T-cell (primary cell): ENCODE measurements at regions not wholly inside any gene's neighbourhood (a gene's known extent, or its start where the extent isn't known, plus 50 kb on each side); places are given as distances from the start of the nearest gene placed in this dataset.

Experiments
- ATAC-seq, 4 experiments: fragments of 200-7000 bp in 3 of 4; fragments of 150-1000 bp in 1 of 4; cut with Tn5 transposase; replicated peaks in 1 of 4; 1 replicate in 3 of 4; 2 replicates in 1 of 4; pipeline ENCODE4 v1.10.0; 2021; ENCODE audit warnings: moderate library complexity in 3 of 4, mild to moderate bottlenecking in 2 of 4, moderate number of reproducible peaks in 1 of 4
- CTCF ChIA-PET, 2 donors: fragments of 300-600 bp; sonication (Branson Sonifier 250); formaldehyde crosslinking; loops; one replicate each; lab custom pipeline; 2022; ENCODE audit warnings: antibody characterized with exemption in 2 of 2; lab: Charles Lee
- POLR2A ChIA-PET, 2 donors: fragments of 300-600 bp; sonication (Branson Sonifier 250); formaldehyde crosslinking; loops; one replicate each; lab custom pipeline; 2022; ENCODE audit warnings: antibody characterized with exemption in 2 of 2; lab: Charles Lee
- DNase-seq, 35 experiments: peaks; one replicate each; pipeline versions ENCODE4 v3.0.0 to v3.0.0-alpha.2; 2013 to 2023
- H3K27ac ChIP-seq: one replicate; pipeline ENCODE4 v1.5.1; 2013; ENCODE audit warnings: low read length
- H3K27me3 ChIP-seq, 2 experiments: replicated peaks in 1 of 2; 1 replicate in 1 of 2; 2 replicates in 1 of 2; pipeline versions ENCODE4 v1.6.1 to v1.7.0; 2013; ENCODE audit warnings: low read length in 1 of 2, mixed read lengths in 1 of 2; ENCODE audit not compliant: control insufficient read depth in 2 of 2, insufficient read depth in 2 of 2; ENCODE audit errors: extremely low read depth in 1 of 2
- H3K36me3 ChIP-seq, 2 donors: 1 replicate in 1 of 2; 2 replicates in 1 of 2; pipeline versions ENCODE4 v1.6.1 to v1.7.0; 2013; ENCODE audit warnings: low read length in 1 of 2; ENCODE audit not compliant: control insufficient read depth in 2 of 2, insufficient read depth in 1 of 2; ENCODE audit errors: extremely low read depth in 1 of 2
- H3K4me1 ChIP-seq, 2 experiments: 1 replicate in 1 of 2; 2 replicates in 1 of 2; pipeline versions ENCODE4 v1.6.1 to v1.7.0; 2013; ENCODE audit warnings: low read length in 2 of 2, mixed read lengths in 1 of 2; ENCODE audit not compliant: insufficient read depth in 2 of 2, control insufficient read depth in 1 of 2; ENCODE audit errors: extremely low read depth in 1 of 2
- H3K4me3 ChIP-seq, 2 donors: 1 replicate in 1 of 2; 2 replicates in 1 of 2; pipeline versions ENCODE4 v1.5.1 to v1.7.0; 2013; ENCODE audit warnings: mild to moderate bottlenecking in 2 of 2, low read length in 1 of 2, moderate library complexity in 1 of 2; ENCODE audit not compliant: control insufficient read depth in 1 of 2; ENCODE audit errors: extremely low read depth in 1 of 2
- H3K9me3 ChIP-seq: 2 replicates; pipeline ENCODE4 v1.7.0; 2013
- H3K27ac Mint-ChIP-seq, 2 donors: one replicate each; pipeline ENCODE4 v1.8.0; 2020 to 2021; ENCODE audit warnings: mild to moderate bottlenecking in 2 of 2, mixed read lengths in 2 of 2
- H3K27me3 Mint-ChIP-seq, 2 donors: one replicate each; pipeline ENCODE4 v1.8.0; 2021 to 2022; ENCODE audit warnings: mixed read lengths in 2 of 2
- H3K36me3 Mint-ChIP-seq: one replicate; pipeline ENCODE4 v1.8.0; 2021; ENCODE audit warnings: mixed read lengths
- H3K4me1 Mint-ChIP-seq, 3 donors: one replicate each; pipeline ENCODE4 v1.8.0; 2020 to 2022; ENCODE audit warnings: mixed read lengths in 3 of 3, mild to moderate bottlenecking in 1 of 3
- H3K4me3 Mint-ChIP-seq, 3 donors: one replicate each; pipeline ENCODE4 v1.8.0; 2020 to 2022; ENCODE audit warnings: mild to moderate bottlenecking in 3 of 3, mixed read lengths in 3 of 3, moderate library complexity in 3 of 3
- H3K9me3 Mint-ChIP-seq, 3 donors: one replicate each; pipeline ENCODE4 v1.8.0; 2020 to 2022; ENCODE audit warnings: mixed read lengths in 3 of 3
- WGBS: methylation state at CpG from one replicate; pipeline ENCODE4 v1.1.5; 2013; ENCODE audit warnings: missing lambda C conversion rate; ENCODE audit not compliant: insufficient coverage; 5-methylcytosine and 5-hydroxymethylcytosine counted together

DNA sequence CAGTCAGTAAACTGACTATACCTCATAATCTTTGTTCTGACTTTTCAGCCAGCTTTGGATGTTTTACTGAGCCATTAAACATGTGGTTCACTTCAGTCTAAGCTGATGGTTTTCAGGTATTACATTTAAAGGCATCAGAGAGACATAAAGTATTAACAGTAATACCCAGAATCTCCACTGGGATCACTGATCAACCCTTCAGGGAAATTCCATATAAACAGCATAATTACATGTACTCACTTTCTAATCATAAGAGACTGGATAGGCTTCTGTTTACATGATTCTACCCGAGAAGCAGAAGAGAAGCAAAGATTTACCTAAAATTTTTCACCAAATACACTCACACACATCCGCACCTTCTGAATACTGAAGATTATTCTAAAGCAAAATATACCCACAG, 186.7 kb upstream of the FREM1 start:
- H3K27ac ChIP-seq = no peak overlapping the region

DNA sequence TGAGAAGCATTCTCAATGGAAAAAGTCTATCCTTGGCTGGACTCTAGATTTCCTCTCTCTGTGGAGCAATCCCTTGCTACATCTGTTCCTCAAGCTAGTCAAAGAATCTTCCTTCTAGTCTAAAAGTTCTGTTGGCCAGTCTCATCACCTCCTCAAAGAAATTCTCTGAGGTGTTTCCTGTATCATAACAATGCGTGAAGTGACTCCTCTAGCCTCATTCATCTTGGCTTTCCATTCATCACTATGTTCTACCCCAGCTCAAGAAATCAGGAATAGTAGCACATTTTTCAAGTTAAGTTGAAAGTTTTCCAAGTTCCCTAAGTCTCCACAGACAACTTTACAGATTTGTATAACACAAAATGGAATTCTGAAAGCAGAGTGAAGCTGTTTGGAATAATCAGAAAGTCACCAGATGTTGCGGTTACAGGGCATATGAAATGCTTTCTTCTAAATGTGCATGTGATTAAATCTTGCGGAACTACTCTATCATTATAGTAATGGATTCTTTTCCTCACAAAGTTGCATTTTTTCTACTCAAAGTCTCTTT, 176.6 kb upstream of the FREM1 start:
- ATAC-seq = no peak
- Mint-ChIP-seq H3K4me3 (no peak overlapping the region), H3K27me3 (no peaks in the 10 kb centered on the region), H3K27ac (no peak overlapping the region), H3K9me3 (no peaks in the 10 kb centered on the region), H3K36me3 (no peaks in the 10 kb centered on the region), H3K4me1 (no peaks in the 10 kb centered on the region)
- no peaks in the 10 kb centered on the region for H3K9me3 ChIP-seq
- H3K4me3 ChIP-seq = no peak overlapping the region
- no peak for DNase-seq
- H3K27me3 ChIP-seq = no peaks in the 10 kb centered on the region
- ChIA-PET POLR2A (no interaction called here), CTCF (interaction anchor here in 1 of 2 donors (0.6 kb wide), 1 partner anchor 105 kb away, joined by 3 read pairs; no protein-coding TSS in a partner anchor)
- no peak overlapping the region for H3K27ac ChIP-seq
- no peaks in the 10 kb centered on the region for H3K4me1 ChIP-seq
- WGBS = no CpG with 5 or more reads among the region's 3 CpGs
- H3K36me3 ChIP-seq = no peaks in the 10 kb centered on the region

More for the DNA sequence above, 186.7 kb upstream of the FREM1 start:
- no CpG with 5 or more reads among the region's 2 CpGs for WGBS
- Mint-ChIP-seq H3K27me3 (peaks cover 7 to 16% of the 10 kb centered on the region in 2 donors), H3K27ac (no peak overlapping the region), H3K9me3 (no peaks in the 10 kb centered on the region), H3K4me1 (no peaks in the 10 kb centered on the region), H3K36me3 (no peaks in the 10 kb centered on the region), H3K4me3 (no peak overlapping the region)
- H3K36me3 ChIP-seq = no peaks in the 10 kb centered on the region
- CTCF ChIA-PET = no interaction called here
- H3K4me1 ChIP-seq = no peaks in the 10 kb centered on the region
- ATAC-seq (no peak), DNase-seq (no peak)
- no peak overlapping the region for H3K4me3 ChIP-seq
- POLR2A ChIA-PET = no interaction called here
- H3K27me3 ChIP-seq = no peaks in the 10 kb centered on the region
- no peaks in the 10 kb centered on the region for H3K9me3 ChIP-seq

DNA sequence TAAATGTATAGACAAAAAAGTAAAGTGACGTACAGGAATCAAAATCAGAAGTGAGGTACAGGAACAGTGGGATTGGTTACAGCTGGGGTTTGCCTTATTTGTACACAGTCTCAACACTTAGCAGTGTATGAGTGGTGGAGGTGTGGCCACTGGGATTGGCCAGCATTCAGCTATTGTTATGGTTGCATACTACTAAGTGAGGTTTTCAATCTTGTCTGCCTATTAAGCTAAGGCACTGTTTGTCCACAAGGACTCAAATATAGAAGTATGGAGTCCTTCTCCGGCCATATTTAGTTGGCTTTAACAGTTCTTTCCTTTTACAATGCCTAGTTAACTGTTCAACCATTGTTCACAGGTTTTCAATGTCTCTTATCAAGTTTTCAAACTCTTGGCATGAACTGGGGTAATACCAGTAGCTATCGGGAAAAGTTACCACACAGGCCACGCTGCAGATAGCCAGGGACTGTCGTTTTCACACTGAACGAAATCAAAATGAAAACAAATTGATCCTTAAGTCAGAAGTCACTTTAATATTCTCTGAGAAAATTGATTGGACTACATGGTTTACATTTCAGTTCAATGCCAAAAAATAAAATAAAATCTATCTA, 176.0 kb upstream of the FREM1 start:
- no peak for DNase-seq
- Mint-ChIP-seq H3K4me3 (no peak overlapping the region), H3K9me3 (no peaks in the 10 kb centered on the region), H3K27ac (no peak overlapping the region), H3K27me3 (no peaks in the 10 kb centered on the region), H3K36me3 (no peaks in the 10 kb centered on the region), H3K4me1 (no peaks in the 10 kb centered on the region)
- ChIA-PET CTCF (interaction anchor here in 1 of 2 donors (0.6 to 0.7 kb wide), 2 partner anchors 105 to 1459 kb away, joined by 3 read pairs; no protein-coding TSS in a partner anchor), POLR2A (no interaction called here)
- H3K27me3 ChIP-seq = no peaks in the 10 kb centered on the region
- no peak for ATAC-seq
- H3K4me1 ChIP-seq = no peaks in the 10 kb centered on the region
- no CpG with 5 or more reads among the region's 6 CpGs for WGBS
- H3K9me3 ChIP-seq = no peaks in the 10 kb centered on the region
- H3K4me3 ChIP-seq = no peak overlapping the region
- H3K36me3 ChIP-seq = no peaks in the 10 kb centered on the region
- H3K27ac ChIP-seq = no peak overlapping the region

DNA sequence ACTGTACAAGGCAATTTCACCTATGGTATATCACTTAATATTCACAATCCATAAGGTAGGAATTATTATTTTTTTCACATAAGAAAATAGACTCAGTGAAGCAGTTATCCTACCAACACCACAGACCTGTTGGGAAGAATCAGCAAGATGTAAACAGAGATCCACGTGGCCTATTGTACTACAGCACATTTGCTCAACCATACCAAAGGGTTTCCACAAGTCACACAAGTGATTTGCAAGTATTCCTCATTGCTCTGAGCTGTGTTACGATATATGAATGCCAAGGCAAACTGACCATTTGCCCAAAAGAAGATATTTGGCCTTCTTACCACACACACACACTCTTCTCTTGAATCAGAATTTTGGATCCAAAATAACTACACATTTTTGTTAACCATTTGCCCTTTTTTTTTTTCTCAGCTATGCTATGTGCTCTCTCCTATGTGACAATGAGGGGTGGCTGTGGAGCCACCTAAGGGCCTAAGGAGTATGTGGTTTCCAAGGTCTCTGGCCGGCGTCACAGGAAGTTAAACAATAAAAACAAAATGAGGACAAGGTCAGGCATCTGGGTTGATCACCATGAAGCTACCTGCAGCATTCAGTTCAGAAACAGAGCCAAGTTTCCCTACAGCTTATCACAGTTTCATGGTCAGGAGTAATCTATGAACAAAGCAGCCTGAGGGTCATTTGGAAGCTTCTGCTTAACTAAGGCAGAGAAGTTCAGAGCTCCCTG, 171.0 kb upstream of the FREM1 start:
- Histone ChIP-seq H3K27ac (no peak overlapping the region), H3K4me3 (no peak overlapping the region), H3K4me1 (no peaks in the 10 kb centered on the region), H3K36me3 (no peaks in the 10 kb centered on the region), H3K9me3 (no peaks in the 10 kb centered on the region), H3K27me3 (no peaks in the 10 kb centered on the region)
- CTCF ChIA-PET = no interaction called here
- Mint-ChIP-seq H3K27ac (no peak overlapping the region), H3K36me3 (no peaks in the 10 kb centered on the region), H3K9me3 (no peaks in the 10 kb centered on the region), H3K4me3 (no peak overlapping the region), H3K4me1 (no peaks in the 10 kb centered on the region), H3K27me3 (peaks cover 0 to 4% of the 10 kb centered on the region in 2 donors)
- 57% methylated on average over 4 of the region's 4 CpGs for WGBS
- DNase-seq (no peak), ATAC-seq (no peak)
- POLR2A ChIA-PET = interaction anchor here in 1 of 2 donors (0.5 kb wide), 1 partner anchor 54 kb away, joined by 10 read pairs; no protein-coding TSS in a partner anchor

DNA sequence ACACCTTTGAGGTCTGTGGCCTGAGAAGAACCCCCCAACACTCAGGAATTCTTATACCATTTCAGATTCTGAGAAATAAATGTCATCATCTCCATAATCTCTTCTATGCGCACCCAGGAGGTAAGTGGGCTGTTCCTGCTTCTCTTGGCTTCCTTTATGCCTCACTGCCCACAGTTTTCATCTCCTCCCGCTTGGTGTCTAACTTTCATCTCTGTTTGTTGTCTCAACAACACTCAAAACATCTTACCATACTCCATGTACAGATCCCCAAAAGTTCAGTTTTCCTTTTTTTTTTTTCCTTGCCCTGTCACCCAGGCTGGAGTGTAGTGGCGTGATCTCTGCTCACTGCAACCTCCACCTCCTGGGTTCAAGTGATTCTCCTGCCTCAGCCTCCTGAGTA, 170.2 kb upstream of the FREM1 start:
- no peak for DNase-seq
- H3K36me3 Mint-ChIP-seq = no peaks in the 10 kb centered on the region
- no peaks in the 10 kb centered on the region for H3K36me3 ChIP-seq
- no peak overlapping the region for H3K27ac Mint-ChIP-seq
- no peak for ATAC-seq
- H3K27me3 ChIP-seq = no peaks in the 10 kb centered on the region
- ChIA-PET POLR2A (no interaction called here), CTCF (no interaction called here)
- H3K4me1 Mint-ChIP-seq = no peaks in the 10 kb centered on the region
- no peaks in the 10 kb centered on the region for H3K4me1 ChIP-seq
- peaks cover 0 to 6% of the 10 kb centered on the region in 2 donors for H3K27me3 Mint-ChIP-seq
- no peak overlapping the region for H3K27ac ChIP-seq
- no peaks in the 10 kb centered on the region for H3K9me3 ChIP-seq
- WGBS = 57% methylated on average over 1 of the region's 3 CpGs
- H3K4me3 Mint-ChIP-seq = no peak overlapping the region
- no peak overlapping the region for H3K4me3 ChIP-seq
- H3K9me3 Mint-ChIP-seq = peaks cover 0 to under 1% (median 0%) of the 10 kb centered on the region in 3 donors

DNA sequence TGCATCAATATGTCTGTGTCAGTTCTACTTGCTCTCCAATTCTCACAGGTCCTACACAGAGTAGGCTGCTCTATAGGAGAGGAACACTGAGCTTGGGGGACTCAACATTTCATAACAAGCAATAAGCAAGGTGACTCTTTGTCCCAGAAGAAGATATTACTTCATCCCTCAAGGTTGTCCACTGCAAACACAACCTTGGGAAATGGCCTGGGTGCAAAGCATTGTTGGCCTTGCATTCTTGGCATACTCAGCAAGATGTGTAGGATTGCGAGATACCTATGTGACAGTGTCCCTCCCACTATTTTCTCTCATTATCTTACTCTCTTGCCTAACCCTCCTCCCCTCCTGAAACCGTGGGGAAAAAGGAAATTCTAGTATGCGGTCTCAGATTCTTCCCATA, 169.8 kb upstream of the FREM1 start:
- no CpG with 5 or more reads among the region's 3 CpGs for WGBS
- ATAC-seq (no peak), DNase-seq (no peak)
- H3K27ac ChIP-seq = no peak overlapping the region
- CTCF ChIA-PET = no interaction called here
- POLR2A ChIA-PET = no interaction called here
- H3K4me3 ChIP-seq = no peak overlapping the region
- peaks cover 0 to 4% (median 0%) of the 10 kb centered on the region in 3 donors for H3K9me3 Mint-ChIP-seq
- H3K9me3 ChIP-seq = no peaks in the 10 kb centered on the region
- H3K4me1 ChIP-seq = no peaks in the 10 kb centered on the region
- no peaks in the 10 kb centered on the region for H3K36me3 ChIP-seq
- no peaks in the 10 kb centered on the region for H3K27me3 ChIP-seq
- H3K4me1 Mint-ChIP-seq = no peaks in the 10 kb centered on the region
- peaks cover 0 to 10% of the 10 kb centered on the region in 2 donors for H3K27me3 Mint-ChIP-seq
- no peak overlapping the region for H3K27ac Mint-ChIP-seq
- no peak overlapping the region for H3K4me3 Mint-ChIP-seq
- H3K36me3 Mint-ChIP-seq = no peaks in the 10 kb centered on the region
